ENCODE measurements at regions not wholly inside any gene's neighbourhood (a gene's known extent, or its start where the extent isn't known, plus 50 kb on each side); places are given as distances from the start of the nearest gene placed in this dataset.
"Not testable (repeated sequence)": the region's sequence is repeated elsewhere in the genome, so short reads cannot be mapped to it uniquely, and the experiment has no call there.

GRCh38 chr2:84048964-84049363 is 410.1 kb downstream of the SUCLG1 start:
- no peak for DNase-seq (ENCODE audit: low spot score)

DNA sequence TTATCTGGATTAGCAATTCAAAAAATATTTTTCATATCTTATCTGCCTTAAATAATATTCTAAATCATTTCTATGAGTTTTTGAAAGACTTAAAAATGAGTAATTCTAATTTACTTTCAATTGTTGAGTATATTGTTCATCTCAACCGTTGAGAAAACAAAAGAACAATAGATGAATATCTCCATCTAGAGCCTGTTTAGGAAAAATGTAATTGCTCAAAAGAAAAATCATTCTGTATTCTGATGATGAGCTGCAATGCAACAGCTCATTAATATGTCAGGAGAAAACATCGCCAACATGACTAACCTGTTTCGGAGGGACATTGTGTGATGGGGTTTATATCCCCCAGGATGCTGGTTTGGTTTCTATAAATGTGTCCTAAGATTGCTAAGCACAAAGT is 417.6 kb downstream of the SUCLG1 start:
- no peak for DNase-seq (ENCODE audit: low spot score)

DNA sequence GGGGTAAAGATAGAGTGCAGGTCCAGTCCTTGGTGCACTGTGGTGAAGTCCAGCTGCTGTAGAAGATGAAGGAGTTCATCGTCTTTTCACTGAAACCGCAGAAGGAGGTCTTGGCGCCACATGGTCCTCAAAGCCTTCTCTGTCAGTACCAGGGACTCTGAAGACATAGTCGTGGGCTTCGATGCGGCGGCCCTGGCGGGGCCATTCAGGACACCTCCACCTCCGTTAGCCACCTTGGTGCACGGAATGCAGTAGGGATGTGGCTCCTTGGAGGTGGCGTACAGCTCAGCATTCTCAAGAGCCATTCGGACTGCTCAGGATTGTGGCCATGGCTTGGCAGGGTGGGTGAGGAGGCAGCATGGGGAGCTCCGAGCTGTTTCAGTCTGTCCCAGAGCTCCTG is 418.8 kb downstream of the SUCLG1 start:
- DNase-seq (ENCODE audit: low spot score): no peak

- DNase-seq (ENCODE audit: low spot score): no peak
These were observed 420.2 kb downstream of the SUCLG1 start for GRCh38 chr2:84038866-84039265.

DNA sequence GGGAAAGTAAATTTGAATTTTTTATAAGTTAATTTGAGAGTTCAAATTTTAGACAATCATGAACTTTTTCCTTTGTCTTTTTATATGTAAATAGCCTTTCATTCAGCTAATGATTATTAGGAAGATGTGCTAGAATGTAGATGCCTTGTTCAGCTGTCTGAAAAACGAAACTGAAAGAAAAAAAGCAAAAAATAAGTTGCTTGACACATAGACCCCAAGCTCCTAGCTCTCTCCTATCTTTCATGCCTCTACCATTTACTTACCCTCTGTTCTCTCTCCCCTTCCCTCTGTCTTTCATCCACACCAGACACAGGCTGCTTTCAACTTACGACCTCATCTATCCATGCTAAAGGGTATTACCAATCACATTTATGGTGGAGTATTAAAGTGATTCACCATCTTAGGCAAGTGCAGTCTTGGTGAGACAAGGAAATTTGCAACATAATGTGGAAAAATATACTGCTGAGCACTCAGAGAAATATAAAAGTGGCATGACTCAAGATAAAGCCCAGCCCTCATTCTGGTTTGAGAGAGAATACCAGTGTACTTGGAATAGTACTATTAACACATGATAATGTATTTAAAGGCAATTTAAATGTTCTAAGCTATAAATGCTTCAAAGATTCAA is 425.6 kb downstream of the SUCLG1 start:
- DNase-seq (ENCODE audit: low spot score): no peak

- DNase-seq (ENCODE audit: low spot score): no peak
These were observed 427.6 kb downstream of the SUCLG1 start for GRCh38 chr2:84031312-84032050.

GRCh38 chr2:84029903-84030575 is 429.0 kb downstream of the SUCLG1 start:
- no peak for DNase-seq (ENCODE audit: low spot score)

- DNase-seq (ENCODE audit: low spot score): no peak
These were observed 432.3 kb downstream of the SUCLG1 start for GRCh38 chr2:84026818-84027217.

- peak; percentile 21 for DNase-seq (ENCODE audit: low spot score)
These were observed 436.2 kb downstream of the SUCLG1 start for GRCh38 chr2:84022810-84023431.

DNA sequence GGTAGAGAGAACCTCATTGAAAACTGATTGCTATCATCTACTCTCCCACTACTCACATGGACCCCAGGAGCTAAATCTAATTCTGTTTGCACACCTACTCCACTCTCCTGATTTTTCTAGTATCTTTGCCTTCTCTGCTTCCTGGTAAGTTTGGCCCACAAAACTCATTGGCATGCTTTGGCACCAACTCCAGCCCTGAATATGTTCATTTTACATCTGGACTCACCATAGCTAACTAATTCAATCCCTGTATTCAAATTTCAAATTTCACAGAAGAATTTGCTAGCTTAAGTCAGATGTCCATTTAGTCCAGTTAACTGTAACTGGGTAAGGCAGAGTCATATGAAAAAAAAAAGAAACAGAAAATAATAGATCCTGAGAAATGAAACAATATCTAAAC is 442.1 kb downstream of the SUCLG1 start:
- no peak for DNase-seq (ENCODE audit: low spot score)

DNA sequence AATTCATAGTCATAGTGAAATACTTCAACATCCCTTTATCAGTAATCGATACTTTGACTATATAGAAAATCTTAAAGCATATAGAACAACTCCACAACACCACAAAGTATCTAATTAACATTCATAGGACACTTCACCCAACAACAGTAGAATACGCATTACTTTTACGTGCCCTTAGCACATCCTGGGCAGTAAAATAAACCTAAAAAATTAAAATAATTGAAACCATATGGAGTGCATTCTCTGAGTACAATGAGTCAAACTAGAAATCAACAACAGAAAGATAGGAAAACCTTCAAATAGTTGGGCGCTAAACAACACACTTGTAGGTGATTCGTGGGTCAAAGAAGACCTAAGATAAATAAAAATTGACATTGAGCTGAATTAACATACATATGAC is 442.9 kb downstream of the SUCLG1 start:
- DNase-seq (ENCODE audit: low spot score): no peak

- DNase-seq (ENCODE audit: low spot score): no peak
These were observed 461.2 kb downstream of the SUCLG1 start for GRCh38 chr2:83997889-83998288.

GRCh38 chr2:83994633-83995179 is 464.4 kb downstream of the SUCLG1 start:
- DNase-seq (ENCODE audit: low spot score): no peak

DNA sequence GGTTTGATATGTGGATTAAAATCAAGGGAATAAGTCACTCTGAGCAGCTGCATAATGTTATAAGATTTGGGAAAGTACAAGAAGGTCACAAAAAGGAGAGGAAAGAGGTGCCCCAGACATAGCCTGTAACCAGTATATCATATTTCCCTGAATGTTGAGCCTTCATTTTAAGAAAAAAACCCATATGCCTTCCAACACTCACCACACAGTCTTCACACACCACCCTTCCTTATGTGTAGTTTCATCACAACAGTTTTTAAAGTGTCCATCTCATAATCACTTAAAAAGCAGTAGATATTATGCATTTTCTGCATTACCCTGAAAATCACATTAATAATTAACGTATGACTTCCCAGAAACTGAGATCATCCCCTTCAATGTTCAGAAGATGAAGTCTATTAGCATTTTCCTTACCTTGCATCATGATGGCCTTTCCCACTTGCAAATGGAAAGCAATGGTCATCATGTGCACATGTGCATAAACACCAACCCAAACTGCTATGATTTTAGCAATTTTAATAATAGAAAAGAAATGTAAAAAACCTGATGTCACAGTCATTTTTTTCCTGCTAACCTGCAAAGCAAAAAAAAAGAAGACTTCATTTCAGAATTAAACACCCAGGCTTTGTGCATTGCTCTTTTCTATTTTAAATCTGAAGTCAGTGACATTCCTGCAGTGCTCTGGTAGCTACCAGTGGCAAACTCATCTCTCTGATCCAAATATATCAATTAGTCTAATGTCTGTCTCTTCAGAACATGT is 465.0 kb downstream of the SUCLG1 start:
- DNase-seq (ENCODE audit: low spot score): no peak

- no peak for DNase-seq (ENCODE audit: low spot score)
These were observed 467.1 kb downstream of the SUCLG1 start for GRCh38 chr2:83991992-83992391.

DNA sequence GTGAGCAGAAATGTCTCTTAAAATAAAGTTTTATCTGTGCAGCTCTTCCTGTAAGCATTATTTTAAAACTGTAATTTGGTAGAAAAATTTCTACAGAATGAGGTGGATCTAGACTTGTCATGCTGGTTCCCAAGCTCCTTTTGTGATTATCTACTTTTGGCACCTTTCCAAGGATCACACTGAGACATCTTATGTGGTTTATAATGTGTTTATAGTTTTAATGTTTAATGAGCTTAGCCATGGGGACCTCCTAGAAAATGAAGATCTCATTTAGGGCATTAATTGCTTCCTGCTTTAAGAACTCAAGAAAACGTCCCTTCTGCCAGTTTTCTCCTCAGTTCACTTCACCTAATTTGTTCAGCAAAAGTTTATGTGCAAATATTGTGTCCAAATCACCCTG is 468.4 kb downstream of the SUCLG1 start:
- no peak for DNase-seq (ENCODE audit: low spot score)

DNA sequence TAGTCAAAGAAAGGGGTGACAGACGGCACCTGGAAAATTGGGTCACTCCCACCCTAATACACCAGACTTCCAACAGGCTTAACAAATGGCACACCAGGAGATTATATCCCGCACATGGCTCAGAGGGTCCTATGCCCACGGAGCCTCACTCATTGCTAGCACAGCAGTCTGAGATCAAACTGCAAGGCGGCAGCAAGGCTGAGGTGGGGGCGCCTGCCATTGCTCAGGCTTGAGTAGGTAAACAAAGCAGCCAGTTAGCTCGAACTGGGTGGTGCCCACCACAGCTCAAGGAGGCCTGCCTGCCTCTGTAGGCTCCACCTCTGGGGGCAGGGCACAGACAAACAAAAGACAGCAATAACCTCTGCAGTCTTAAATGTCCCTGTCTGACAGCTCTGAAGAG is 482.5 kb downstream of the SUCLG1 start:
- not testable (repeated sequence) for DNase-seq (ENCODE audit: low spot score)

- no peak for DNase-seq (ENCODE audit: low spot score)
These were observed 487.0 kb downstream of the SUCLG1 start for GRCh38 chr2:83972128-83972527.

DNA sequence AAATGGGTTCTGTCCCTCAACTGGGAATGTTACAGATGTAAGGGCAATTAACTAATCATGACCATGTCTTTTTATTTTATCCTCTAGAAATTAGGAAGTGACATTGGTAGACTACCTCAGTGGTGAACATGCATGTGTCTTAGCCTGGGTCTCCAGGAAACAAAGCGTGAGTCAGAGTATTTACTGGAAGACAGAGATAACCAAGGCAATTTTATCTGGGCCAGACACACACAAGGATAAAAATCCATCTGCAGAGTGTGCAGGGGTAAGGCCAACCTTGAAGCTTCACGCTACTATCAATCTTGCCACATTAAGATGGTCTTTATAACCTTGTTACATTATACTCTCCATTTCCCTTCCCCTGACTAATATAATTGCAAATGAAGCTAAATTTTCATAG is 487.5 kb downstream of the SUCLG1 start:
- peak; percentile 22 for DNase-seq (ENCODE audit: low spot score)

GRCh38 chr2:83970217-83970929 is 488.7 kb downstream of the SUCLG1 start:
- no peak for DNase-seq (ENCODE audit: low spot score)

DNA sequence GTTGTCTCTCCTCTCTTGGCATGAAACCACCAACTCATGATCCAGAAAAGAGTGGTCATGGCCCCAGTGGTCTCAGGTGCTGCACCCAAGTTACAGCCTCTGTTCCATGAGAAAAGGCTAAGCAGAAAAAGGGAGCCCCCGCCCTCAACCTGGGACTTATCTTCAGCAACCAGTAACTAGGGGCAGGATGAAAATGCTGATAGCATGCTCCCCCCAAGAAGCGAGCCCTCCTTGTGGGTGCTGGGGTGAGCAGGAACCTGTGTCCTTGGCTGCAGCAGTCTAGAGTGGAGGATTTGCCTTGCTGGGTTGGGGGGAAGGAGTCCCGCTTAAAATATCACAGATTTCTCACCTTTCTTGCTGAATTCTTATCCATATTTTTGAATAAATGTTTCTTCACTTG is 490.0 kb downstream of the SUCLG1 start:
- DNase-seq (ENCODE audit: low spot score): no peak

Data from hematopoietic multipotent progenitor cell treated with erythropoietin and hydrocortisone succinate and interleukin-3 and kit ligand, for 15 days (in vitro differentiated cells).